Esophagus squamous epithelium (tissue), 4 donors: ENCODE measurements at regions not wholly inside any gene's neighbourhood (a gene's known extent, or its start where the extent isn't known, plus 50 kb on each side); places are given as distances from the start of the nearest gene placed in this dataset.

ENCODE experiments used
- POLR2A ChIP-seq, 4 donors: fragments of 450-650 bp; IDR thresholded peaks; one replicate each; pipeline ENCODE4 v1.6.1; 2017; ENCODE audit warnings: antibody characterized with exemption in 4 of 4, mild to moderate bottlenecking in 4 of 4, moderate library complexity in 3 of 4
- TF ChIP-seq, protein P1 (sequence below), 6 experiments: fragments of 450-650 bp in 4 of 6; fragments of 200-600 bp in 2 of 6; sonication (generic) in 2 of 6; IDR thresholded peaks; one replicate each; pipeline ENCODE4 v1.5.1; 2016 to 2019; ENCODE audit warnings: antibody characterized with exemption in 6 of 6, mild to moderate bottlenecking in 4 of 6, moderate library complexity in 4 of 6

- TF ChIP-seq, protein P1, sequence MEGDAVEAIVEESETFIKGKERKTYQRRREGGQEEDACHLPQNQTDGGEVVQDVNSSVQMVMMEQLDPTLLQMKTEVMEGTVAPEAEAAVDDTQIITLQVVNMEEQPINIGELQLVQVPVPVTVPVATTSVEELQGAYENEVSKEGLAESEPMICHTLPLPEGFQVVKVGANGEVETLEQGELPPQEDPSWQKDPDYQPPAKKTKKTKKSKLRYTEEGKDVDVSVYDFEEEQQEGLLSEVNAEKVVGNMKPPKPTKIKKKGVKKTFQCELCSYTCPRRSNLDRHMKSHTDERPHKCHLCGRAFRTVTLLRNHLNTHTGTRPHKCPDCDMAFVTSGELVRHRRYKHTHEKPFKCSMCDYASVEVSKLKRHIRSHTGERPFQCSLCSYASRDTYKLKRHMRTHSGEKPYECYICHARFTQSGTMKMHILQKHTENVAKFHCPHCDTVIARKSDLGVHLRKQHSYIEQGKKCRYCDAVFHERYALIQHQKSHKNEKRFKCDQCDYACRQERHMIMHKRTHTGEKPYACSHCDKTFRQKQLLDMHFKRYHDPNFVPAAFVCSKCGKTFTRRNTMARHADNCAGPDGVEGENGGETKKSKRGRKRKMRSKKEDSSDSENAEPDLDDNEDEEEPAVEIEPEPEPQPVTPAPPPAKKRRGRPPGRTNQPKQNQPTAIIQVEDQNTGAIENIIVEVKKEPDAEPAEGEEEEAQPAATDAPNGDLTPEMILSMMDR (IDR thresholded peaks at IDR 0.05): no peak
- TF ChIP-seq POLR2A (IDR thresholded peaks at IDR 0.05): no peak
Measured at GRCh38 chr2:124983595-124983994, 958.5 kb downstream of the CNTNAP5 start.
